B cell (primary cell): ENCODE measurements at regions not wholly inside any gene's neighbourhood (a gene's known extent, or its start where the extent isn't known, plus 50 kb on each side); places are given as distances from the start of the nearest gene placed in this dataset.

Experiments
- EZH2 ChIP-seq: IDR thresholded peaks from 2 replicates; pipeline ENCODE4 v1.6.1; 2012; ENCODE audit warnings: borderline replicate concordance, low read depth, mild to moderate bottlenecking, moderate library complexity, low read length; ENCODE audit not compliant: insufficient read depth, poor library complexity, severe bottlenecking
- TF ChIP-seq, protein P1 (sequence below): fragments of 200-600 bp; IDR thresholded peaks from one replicate; pipeline ENCODE4 v1.8.0; 2022; ENCODE audit warnings: antibody characterized with exemption, mild to moderate bottlenecking

DNA sequence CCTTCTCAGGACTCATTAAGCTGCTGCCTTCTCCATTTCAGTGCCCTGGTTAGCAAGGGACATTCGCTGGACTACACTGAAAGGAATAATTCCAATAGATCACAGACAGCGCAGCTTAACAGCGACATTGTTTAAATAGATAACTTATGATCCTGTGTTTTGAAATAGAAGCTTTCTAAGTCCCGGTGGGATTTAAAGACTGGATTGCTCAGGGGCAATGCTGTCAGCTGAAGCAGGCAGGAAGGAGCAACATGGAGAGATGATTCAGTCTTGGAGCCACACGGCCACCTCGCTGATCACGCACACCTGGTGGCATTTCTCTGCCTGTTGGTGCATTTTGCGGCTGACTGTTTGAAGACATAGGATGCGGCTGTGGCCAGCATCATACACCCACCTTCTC is 292.0 kb downstream of the FOXL1 start:
- TF ChIP-seq EZH2 = no peak
- TF ChIP-seq, protein P1, sequence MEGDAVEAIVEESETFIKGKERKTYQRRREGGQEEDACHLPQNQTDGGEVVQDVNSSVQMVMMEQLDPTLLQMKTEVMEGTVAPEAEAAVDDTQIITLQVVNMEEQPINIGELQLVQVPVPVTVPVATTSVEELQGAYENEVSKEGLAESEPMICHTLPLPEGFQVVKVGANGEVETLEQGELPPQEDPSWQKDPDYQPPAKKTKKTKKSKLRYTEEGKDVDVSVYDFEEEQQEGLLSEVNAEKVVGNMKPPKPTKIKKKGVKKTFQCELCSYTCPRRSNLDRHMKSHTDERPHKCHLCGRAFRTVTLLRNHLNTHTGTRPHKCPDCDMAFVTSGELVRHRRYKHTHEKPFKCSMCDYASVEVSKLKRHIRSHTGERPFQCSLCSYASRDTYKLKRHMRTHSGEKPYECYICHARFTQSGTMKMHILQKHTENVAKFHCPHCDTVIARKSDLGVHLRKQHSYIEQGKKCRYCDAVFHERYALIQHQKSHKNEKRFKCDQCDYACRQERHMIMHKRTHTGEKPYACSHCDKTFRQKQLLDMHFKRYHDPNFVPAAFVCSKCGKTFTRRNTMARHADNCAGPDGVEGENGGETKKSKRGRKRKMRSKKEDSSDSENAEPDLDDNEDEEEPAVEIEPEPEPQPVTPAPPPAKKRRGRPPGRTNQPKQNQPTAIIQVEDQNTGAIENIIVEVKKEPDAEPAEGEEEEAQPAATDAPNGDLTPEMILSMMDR = no peak
